Epithelial cell of esophagus (primary cell): ENCODE measurements at regions not wholly inside any gene's neighbourhood (a gene's known extent, or its start where the extent isn't known, plus 50 kb on each side); places are given as distances from the start of the nearest gene placed in this dataset.
"Not testable (repeated sequence)": the region's sequence is repeated elsewhere in the genome, so short reads cannot be mapped to it uniquely, and the experiment has no call there.

Source experiments
- DNase-seq: peaks from one replicate; pipeline ENCODE4 v3.0.0; 2010; ENCODE audit warnings: low read depth
- H3K4me3 ChIP-seq: 2 replicates; pipeline ENCODE4 v1.5.1; 2011; ENCODE audit warnings: mild to moderate bottlenecking, low read length, control low read depth
- CTCF ChIP-seq: IDR thresholded peaks from 2 replicates; pipeline ENCODE4 v1.5.1; 2011; ENCODE audit warnings: low read depth, mild to moderate bottlenecking, low read length, control low read depth, inconsistent platforms; ENCODE audit not compliant: insufficient read depth; ENCODE audit errors: missing control alignments

DNA sequence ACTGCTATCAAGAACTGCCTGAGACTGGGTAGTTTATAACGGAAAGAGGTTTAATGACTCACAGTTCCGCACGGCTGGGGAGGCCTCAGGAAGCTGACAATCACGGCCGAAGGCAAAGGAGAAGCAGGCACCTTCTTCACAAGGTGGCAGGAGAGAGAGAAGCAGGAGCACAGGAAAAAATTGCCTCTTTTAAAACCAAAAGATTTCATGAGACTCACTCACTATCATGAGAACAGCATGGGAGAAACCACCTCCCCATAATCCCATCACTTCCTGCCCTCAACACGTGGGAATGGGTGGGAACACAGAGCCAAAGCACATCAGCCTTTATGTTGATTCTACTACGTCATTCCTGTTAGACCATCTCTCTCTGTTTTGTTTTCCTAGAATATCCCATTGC, 650.9 kb upstream of the SEMA6D start:
- DNase-seq, result no peak
- H3K4me3 ChIP-seq, result no peak overlapping the region
- no peak for TF ChIP-seq CTCF

DNA sequence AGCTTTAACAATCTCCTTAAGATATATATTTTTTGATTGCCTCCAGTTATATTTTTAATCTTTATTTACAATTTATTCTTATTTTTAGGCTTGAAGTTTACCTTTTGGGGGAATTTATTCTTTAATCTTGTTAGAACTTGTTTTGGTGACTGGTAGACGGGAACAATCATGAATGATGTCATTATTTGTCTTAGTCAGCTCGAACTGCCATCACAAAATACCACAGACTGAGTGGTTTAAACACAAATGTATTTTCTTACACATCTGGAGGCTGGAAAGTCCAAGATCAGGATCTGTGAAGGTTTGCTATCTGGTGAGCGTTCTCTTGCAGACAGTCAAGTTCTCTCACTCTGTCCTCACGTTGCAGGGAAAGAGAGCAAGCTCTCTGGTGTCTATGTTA, 639.5 kb upstream of the SEMA6D start:
- H3K4me3 ChIP-seq, result not testable (repeated sequence)
- DNase-seq, result peak; percentile 68

- DNase-seq, result peak; percentile 39
- TF ChIP-seq CTCF, result no peak
- H3K4me3 ChIP-seq, result no peak overlapping the region
These were observed 621.5 kb upstream of the SEMA6D start for GRCh38 chr15:47095833-47096232.

DNA sequence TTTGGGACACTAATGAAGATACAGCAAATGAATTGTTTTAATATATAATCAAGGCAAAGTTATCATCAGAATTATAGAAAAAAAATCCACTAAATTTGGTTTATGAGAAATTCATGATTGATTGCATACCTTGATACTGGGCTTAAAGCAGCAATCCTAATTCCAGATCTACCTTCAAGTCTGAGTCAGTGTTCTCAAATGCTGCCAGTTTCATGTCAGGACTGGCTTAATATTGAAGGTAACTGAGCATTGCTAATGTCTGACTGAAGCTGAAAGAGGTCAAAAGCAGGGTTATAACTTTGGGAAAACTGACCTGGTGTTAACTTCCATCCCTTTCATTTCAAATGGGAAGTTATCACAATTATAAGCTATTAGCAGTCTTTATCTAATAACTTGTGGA, 618.8 kb upstream of the SEMA6D start:
- H3K4me3 ChIP-seq, result not testable (repeated sequence)
- DNase-seq, result peak; percentile 55

GRCh38 chr15:47099801-47100200, 617.5 kb upstream of the SEMA6D start:
- H3K4me3 ChIP-seq, DNase-seq: not testable (repeated sequence)

GRCh38 chr15:47108800-47109199, 608.5 kb upstream of the SEMA6D start:
- DNase-seq, H3K4me3 ChIP-seq: not testable (repeated sequence)

GRCh38 chr15:47116698-47117097, 600.6 kb upstream of the SEMA6D start:
- no peak for TF ChIP-seq CTCF
- H3K4me3 ChIP-seq, result no peak overlapping the region
- DNase-seq, result no peak

DNA sequence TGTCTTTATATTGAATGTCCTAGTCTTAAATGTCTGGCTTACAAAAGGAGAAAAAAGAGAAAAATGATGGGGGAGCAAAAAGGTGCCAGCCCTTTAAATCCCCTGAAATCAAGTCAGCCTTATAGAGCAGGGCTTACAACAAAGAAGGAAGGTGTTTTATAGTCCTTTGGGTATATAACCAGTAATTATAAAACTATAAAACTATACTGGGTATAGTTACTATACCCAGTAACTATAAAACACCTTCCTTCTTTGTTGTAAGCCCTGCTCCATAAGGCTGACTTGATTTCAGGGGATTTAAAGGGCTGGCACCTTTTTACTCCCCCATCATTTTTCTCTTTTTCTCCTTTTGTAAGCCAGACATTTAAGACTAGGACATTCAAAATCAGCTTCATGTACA, 598.0 kb upstream of the SEMA6D start:
- no peak for TF ChIP-seq CTCF
- no peak overlapping the region for H3K4me3 ChIP-seq
- no peak for DNase-seq

- no peak overlapping the region for H3K4me3 ChIP-seq
- no peak for DNase-seq
- TF ChIP-seq CTCF, result no peak
These were observed 592.7 kb upstream of the SEMA6D start for GRCh38 chr15:47124430-47125102.
